Stimulated activated CD8-positive, alpha-beta memory T cell treated with anti-CD3 and anti-CD28 coated beads, Interleukin-12 subunit alpha, Interleukin-12 subunit beta, amount 100 ng/mL, for 24 hours (primary cell): ENCODE measurements at regions not wholly inside any gene's neighbourhood (a gene's known extent, or its start where the extent isn't known, plus 50 kb on each side); places are given as distances from the start of the nearest gene placed in this dataset.
"Not testable (repeated sequence)": the region's sequence is repeated elsewhere in the genome, so short reads cannot be mapped to it uniquely, and the experiment has no call there.

ENCODE experiments used
- DNase-seq: peaks from one replicate; pipeline ENCODE4 v3.0.0-alpha.2; 2020; ENCODE audit errors: extremely low read depth

- no peak for DNase-seq
These were observed 55.0 kb downstream of the FOXA2 start for GRCh38 chr20:22529150-22530019.

- no peak for DNase-seq
These were observed 57.8 kb downstream of the FOXA2 start for GRCh38 chr20:22526512-22527012.

GRCh38 chr20:22525821-22526220 is 58.6 kb downstream of the FOXA2 start:
- DNase-seq = no peak

GRCh38 chr20:22525069-22525820 is 59.1 kb downstream of the FOXA2 start:
- no peak for DNase-seq

- DNase-seq = no peak
These were observed 59.9 kb downstream of the FOXA2 start for GRCh38 chr20:22524393-22525015.

GRCh38 chr20:22523499-22524392 is 60.6 kb downstream of the FOXA2 start:
- DNase-seq = no peak

GRCh38 chr20:22523128-22523498 is 61.3 kb downstream of the FOXA2 start:
- no peak for DNase-seq

- no peak for DNase-seq
These were observed 61.7 kb downstream of the FOXA2 start for GRCh38 chr20:22522701-22523100.

GRCh38 chr20:22521940-22522339 is 62.4 kb downstream of the FOXA2 start:
- DNase-seq = not testable (repeated sequence)

GRCh38 chr20:22520381-22520780 is 64.0 kb downstream of the FOXA2 start:
- DNase-seq = no peak

- no peak for DNase-seq
These were observed 69.1 kb downstream of the FOXA2 start for GRCh38 chr20:22515264-22515663.

- no peak for DNase-seq
These were observed 70.8 kb downstream of the FOXA2 start for GRCh38 chr20:22513574-22513973.

- DNase-seq = no peak
These were observed 71.4 kb downstream of the FOXA2 start for GRCh38 chr20:22512911-22513489.

- DNase-seq = no peak
These were observed 72.1 kb downstream of the FOXA2 start for GRCh38 chr20:22511943-22512910.

- no peak for DNase-seq
These were observed 74.6 kb downstream of the FOXA2 start for GRCh38 chr20:22509843-22510147.

- no peak for DNase-seq
These were observed 75.1 kb downstream of the FOXA2 start for GRCh38 chr20:22509090-22509842.

GRCh38 chr20:22508426-22508825 is 75.9 kb downstream of the FOXA2 start:
- DNase-seq = no peak

- no peak for DNase-seq
These were observed 77.0 kb downstream of the FOXA2 start for GRCh38 chr20:22507240-22507961.

GRCh38 chr20:22506827-22507226 is 77.5 kb downstream of the FOXA2 start:
- no peak for DNase-seq
